Endothelial cell of umbilical vein (primary cell): ENCODE measurements at regions not wholly inside any gene's neighbourhood (a gene's known extent, or its start where the extent isn't known, plus 50 kb on each side); places are given as distances from the start of the nearest gene placed in this dataset.
A peak's percentile ranks its signal among the peaks of the same experiment; 100 is the strongest.

Experiments used
- BruUV-seq: library from RNA; stranded (reverse); fragments of 400-500 nt; replicated peaks from 2 replicates; lab custom pipeline; 2021; lab: Mats Ljungman, UMichigan
- CTCF ChIA-PET: fragments of 300-600, 350-600 bp; sonication (Branson Sonifier 250); formaldehyde crosslinking; loops from one replicate; lab custom pipeline; 2021; ENCODE audit warnings: antibody characterized with exemption, inconsistent platforms; lab: Charles Lee
- POLR2A ChIA-PET: fragments of 300-600, 350-600 bp; sonication (Branson Sonifier 250); formaldehyde crosslinking; loops from one replicate; lab custom pipeline; 2021; ENCODE audit warnings: antibody characterized with exemption, inconsistent platforms; lab: Charles Lee
- DNase-seq: peaks from one replicate; pipeline ENCODE4 v3.0.0-alpha.2; 2011; ENCODE audit warnings: low read depth, low spot score
- FAIRE-seq: peaks from 2 replicates; lab custom pipeline; 2011; peaks lifted over from hg19 to GRCh38; lab: Jason Lieb, UNC
- H2AFZ ChIP-seq: 2 replicates; pipeline ENCODE4 v1.6.0; 2012; ENCODE audit warnings: low read depth, low read length, control low read depth, inconsistent platforms
- H3K27ac ChIP-seq: 2 replicates; pipeline ENCODE4 v1.5.1; 2011; ENCODE audit warnings: low read depth, mild to moderate bottlenecking, control low read depth, low read length, moderate library complexity; ENCODE audit not compliant: insufficient read depth
- H3K27me3 ChIP-seq, 2 experiments: 2 replicates each; pipeline versions ENCODE4 v1.6.0 to v1.6.1; 2011; ENCODE audit warnings: low read length in 2 of 2, mixed read lengths in 1 of 2; ENCODE audit not compliant: control insufficient read depth in 2 of 2, insufficient read depth in 2 of 2
- H3K36me3 ChIP-seq, 2 experiments: 2 replicates in 1 of 2; 3 replicates in 1 of 2; pipeline ENCODE4 v1.5.1; 2011; ENCODE audit warnings: low read length in 2 of 2, mild to moderate bottlenecking in 1 of 2, moderate library complexity in 1 of 2; ENCODE audit not compliant: control insufficient read depth in 2 of 2, insufficient read depth in 2 of 2; ENCODE audit errors: extremely low read depth in 1 of 2
- H3K4me1 ChIP-seq: 3 replicates; pipeline ENCODE4 v1.5.1; 2011; ENCODE audit warnings: mild to moderate bottlenecking, low read length; ENCODE audit not compliant: control insufficient read depth, insufficient read depth; ENCODE audit errors: extremely low read depth
- H3K4me2 ChIP-seq: 2 replicates; pipeline ENCODE4 v1.6.1; 2011; ENCODE audit warnings: low read length, control low read depth, mixed read lengths; ENCODE audit not compliant: insufficient read depth
- H3K4me3 ChIP-seq, 3 experiments: fragments of 200-600 bp in 1 of 3; sonication (generic), shearing (Covaris generic) in 1 of 3; replicated peaks in 1 of 3; 2 replicates each; pipeline ENCODE4 v1.5.1; 2011 to 2016; ENCODE audit warnings: control low read depth in 3 of 3, low read length in 3 of 3, mild to moderate bottlenecking in 2 of 3, inconsistent platforms in 1 of 3, low read depth in 1 of 3, moderate library complexity in 1 of 3; ENCODE audit not compliant: insufficient read depth in 1 of 3
- H3K79me2 ChIP-seq: 2 replicates; pipeline ENCODE4 v1.6.0; 2012; ENCODE audit warnings: low read length, inconsistent platforms; ENCODE audit not compliant: control insufficient read depth, insufficient read depth
- H3K9ac ChIP-seq: replicated peaks from 2 replicates; pipeline ENCODE3; 2011; ENCODE audit warnings: low read length, control low read depth; ENCODE audit not compliant: insufficient read depth; ENCODE audit errors: extremely low read depth
- H3K9me1 ChIP-seq: replicated peaks from 3 replicates; pipeline ENCODE4 v1.6.0; 2011; ENCODE audit warnings: mild to moderate bottlenecking, low read length; ENCODE audit not compliant: control insufficient read depth, insufficient read depth; ENCODE audit errors: extremely low read depth
- H3K9me3 ChIP-seq: replicated peaks from 2 replicates; pipeline ENCODE4 v1.5.1; 2012; ENCODE audit warnings: low read length, inconsistent platforms; ENCODE audit not compliant: control insufficient read depth, insufficient read depth
- H4K20me1 ChIP-seq: replicated peaks from 2 replicates; pipeline ENCODE3; 2011; ENCODE audit warnings: mild to moderate bottlenecking, low read length; ENCODE audit not compliant: control insufficient read depth, insufficient read depth; ENCODE audit errors: extremely low read depth
- CTCF ChIP-seq, 2 donors: IDR thresholded peaks; 1 replicate in 1 of 2; 2 replicates in 1 of 2; pipeline ENCODE4 v1.5.1; 2011; ENCODE audit warnings: low read length in 2 of 2, mild to moderate bottlenecking in 2 of 2, moderate library complexity in 2 of 2, control low read depth in 1 of 2, inconsistent platforms in 1 of 2, low read depth in 1 of 2; ENCODE audit not compliant: insufficient read depth in 1 of 2; ENCODE audit errors: extremely low read depth in 1 of 2
- EZH2 ChIP-seq: IDR thresholded peaks from 2 replicates; pipeline ENCODE4 v1.6.1; 2012; ENCODE audit warnings: borderline replicate concordance, low read depth, mild to moderate bottlenecking, moderate library complexity, low read length, inconsistent platforms; ENCODE audit not compliant: severe bottlenecking
- JUN ChIP-seq: IDR thresholded peaks from 2 replicates; pipeline ENCODE4 v1.6.1; 2011; ENCODE audit warnings: borderline replicate concordance, low read depth; ENCODE audit not compliant: insufficient read length, insufficient read depth
- MAX ChIP-seq: IDR thresholded peaks from 2 replicates; pipeline ENCODE4 v1.6.1; 2011; ENCODE audit not compliant: insufficient read depth, insufficient read length
- POLR2A ChIP-seq: IDR thresholded peaks from 2 replicates; pipeline ENCODE4 v1.6.1; 2012; ENCODE audit warnings: low read depth, mild to moderate bottlenecking, control low read depth, low read length
- dilution Hi-C: fragments of 300-500 bp; cut with MboI; formaldehyde crosslinking; loops from one replicate; pipeline ENCODE4 v1.15.0; 2019; ENCODE audit warnings: low sequenced_read_pairs; ENCODE audit not compliant: extremely low pct_ligation_motif_present
- intact Hi-C: fragments of 100-400 bp; cut with micrococcal nuclease; formaldehyde crosslinking; loops from one replicate; pipeline ENCODE4 v1.10.0; 2022

- TF ChIP-seq POLR2A (no peak), CTCF (IDR thresholded peaks at IDR 0.05; ENCODE audit: extremely low read depth in 1 of 2, insufficient read depth in 1 of 2, low read depth in 1 of 2, low read length in 2 of 2) (no peak), EZH2 (no peak), MAX (no peak), JUN (no peak)
- H3K9me3 ChIP-seq = no peaks in the 10 kb centered on the region
- intact Hi-C loops = loop anchor here (1.0 to 2.0 kb wide), 3 partner anchors 79 to 297 kb away; partner anchors contain the start of gene MEOX2
- H3K27me3 ChIP-seq = no peaks in the 10 kb centered on the region
- peak; percentile 92 for DNase-seq
- H3K9me1 ChIP-seq = no peaks in the 10 kb centered on the region
- peak overlapping the region; percentile 65 for H2AFZ ChIP-seq
- dilution Hi-C loops = no loop called here
- no peak overlapping the region for H3K4me3 ChIP-seq
- no peaks in the 10 kb centered on the region for H3K79me2 ChIP-seq
- ChIA-PET POLR2A (interaction anchor here (0.6 to 0.7 kb wide), 2 partner anchors 92 to 281 kb away, joined by 3 to 4 read pairs; no protein-coding TSS in a partner anchor), CTCF (interaction anchor here (1.1 to 1.2 kb wide), 2 partner anchors 45 to 332 kb away, joined by 3 read pairs; no protein-coding TSS in a partner anchor)
- H3K36me3 ChIP-seq = no peaks in the 10 kb centered on the region
- no peaks in the 10 kb centered on the region for H4K20me1 ChIP-seq
- no peak overlapping the region for H3K27ac ChIP-seq
- BruUV-seq = no TSS peak
- peaks cover 4% of the 10 kb centered on the region for H3K4me1 ChIP-seq
- no peak for FAIRE-seq
- H3K4me2 ChIP-seq = no peak overlapping the region
- H3K9ac ChIP-seq = no peak overlapping the region
Observed at GRCh38 chr7:15765753-15766152, 79.3 kb upstream of the MEOX2 start.
